ENCODE measurements at regions not wholly inside any gene's neighbourhood (a gene's known extent, or its start where the extent isn't known, plus 50 kb on each side); places are given as distances from the start of the nearest gene placed in this dataset.

DNA sequence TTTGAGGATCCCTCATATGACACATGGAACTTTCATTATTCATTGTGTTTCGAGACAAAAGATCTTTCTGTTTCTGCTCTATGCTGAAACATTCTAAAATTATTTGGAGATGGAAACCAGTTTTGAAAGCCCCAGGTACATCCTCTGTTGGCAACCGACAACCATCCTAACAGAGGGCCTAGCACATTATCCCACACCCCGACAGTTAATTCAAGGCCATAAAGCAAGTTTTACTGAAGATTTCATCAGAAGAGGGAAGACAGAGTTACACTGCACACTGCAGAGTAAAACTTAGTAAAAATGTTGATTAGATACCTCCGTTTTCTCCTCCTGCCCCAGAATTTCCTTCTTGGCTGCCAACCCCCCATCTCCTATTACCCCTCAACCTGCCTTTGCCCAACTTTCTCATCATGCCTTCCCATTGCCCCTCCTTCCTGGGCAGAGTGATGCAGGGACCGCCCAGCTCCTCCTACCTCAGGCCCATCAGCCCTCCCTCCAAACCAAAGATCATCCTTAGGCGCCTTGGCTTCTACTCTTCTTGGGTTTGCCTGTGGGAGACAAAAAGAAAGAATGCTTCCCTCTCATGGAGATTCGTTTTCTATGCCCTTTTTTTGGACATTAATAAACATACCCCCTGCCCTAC is 52.9 kb upstream of the CITED4 start:
- no TSS peak for BruUV-seq (replicated peaks)
- no peaks in the 10 kb centered on the region for H3K9me2 ChIP-seq (ENCODE audit: insufficient read depth, low read length)
- no peak overlapping the region for H3K27ac ChIP-seq (ENCODE audit: low read depth, low read length, poor library complexity, severe bottlenecking)
- no peaks in the 10 kb centered on the region for H4K20me1 ChIP-seq (ENCODE audit: insufficient read depth, low read length)
- ChIA-PET CTCF (ENCODE audit: unreplicated experiment) (no interaction called here), POLR2A (no interaction called here)
- no peak for DNase-seq (ENCODE audit: low spot score)
- no peak for TF ChIP-seq EZH2phosphoT487 (IDR thresholded peaks at IDR 0.05; ENCODE audit: borderline replicate concordance, low read depth, low read length)
- TF ChIP-seq, protein P1, sequence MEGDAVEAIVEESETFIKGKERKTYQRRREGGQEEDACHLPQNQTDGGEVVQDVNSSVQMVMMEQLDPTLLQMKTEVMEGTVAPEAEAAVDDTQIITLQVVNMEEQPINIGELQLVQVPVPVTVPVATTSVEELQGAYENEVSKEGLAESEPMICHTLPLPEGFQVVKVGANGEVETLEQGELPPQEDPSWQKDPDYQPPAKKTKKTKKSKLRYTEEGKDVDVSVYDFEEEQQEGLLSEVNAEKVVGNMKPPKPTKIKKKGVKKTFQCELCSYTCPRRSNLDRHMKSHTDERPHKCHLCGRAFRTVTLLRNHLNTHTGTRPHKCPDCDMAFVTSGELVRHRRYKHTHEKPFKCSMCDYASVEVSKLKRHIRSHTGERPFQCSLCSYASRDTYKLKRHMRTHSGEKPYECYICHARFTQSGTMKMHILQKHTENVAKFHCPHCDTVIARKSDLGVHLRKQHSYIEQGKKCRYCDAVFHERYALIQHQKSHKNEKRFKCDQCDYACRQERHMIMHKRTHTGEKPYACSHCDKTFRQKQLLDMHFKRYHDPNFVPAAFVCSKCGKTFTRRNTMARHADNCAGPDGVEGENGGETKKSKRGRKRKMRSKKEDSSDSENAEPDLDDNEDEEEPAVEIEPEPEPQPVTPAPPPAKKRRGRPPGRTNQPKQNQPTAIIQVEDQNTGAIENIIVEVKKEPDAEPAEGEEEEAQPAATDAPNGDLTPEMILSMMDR (conservative IDR thresholded peaks at IDR 0.05; ENCODE audit: low read length), result no peak
- H2AFZ ChIP-seq (ENCODE audit: low read length), result no peak overlapping the region
- H3K36me3 ChIP-seq (ENCODE audit: insufficient read depth, low read length), result no peaks in the 10 kb centered on the region
- H3K9me3 ChIP-seq (ENCODE audit: low read length), result no peaks in the 10 kb centered on the region
- no peaks in the 10 kb centered on the region for H3K79me2 ChIP-seq (ENCODE audit: insufficient read depth, low read depth, low read length)
- H3K4me3 ChIP-seq (ENCODE audit: low read depth, low read length, poor library complexity, severe bottlenecking), result no peak overlapping the region
- no peaks in the 10 kb centered on the region for H3K4me1 ChIP-seq (ENCODE audit: insufficient read depth, low read length, poor library complexity, severe bottlenecking)
- no peak overlapping the region for H3K4me2 ChIP-seq (ENCODE audit: low read length)
- intact Hi-C loops (cut with micrococcal nuclease; ENCODE audit: unreplicated experiment), result no loop called here

DNA sequence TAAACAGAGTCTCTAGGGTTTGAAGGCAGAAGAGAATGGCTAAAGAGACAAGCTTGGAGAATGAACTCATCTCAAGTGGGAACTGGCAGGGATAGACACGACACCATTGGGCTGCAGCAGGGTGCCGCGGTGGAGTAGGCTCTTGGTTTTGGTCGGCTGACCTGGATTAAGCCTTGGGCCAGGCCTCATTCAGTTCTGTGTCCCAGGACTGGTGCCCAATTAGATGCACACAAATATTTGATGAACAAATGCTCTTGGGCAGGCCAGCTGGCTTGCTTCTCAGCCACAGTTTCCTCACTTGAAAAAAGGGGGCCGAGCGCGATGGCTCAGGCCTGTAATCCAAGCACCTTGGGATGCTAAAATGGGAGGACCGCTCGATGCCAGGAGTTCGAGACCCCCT is 53.4 kb upstream of the CITED4 start:
- Histone ChIP-seq H4K20me1 (ENCODE audit: insufficient read depth, low read length) (no peaks in the 10 kb centered on the region), H3K4me3 (ENCODE audit: low read depth, low read length, poor library complexity, severe bottlenecking) (no peak overlapping the region), H3K9me3 (ENCODE audit: low read length) (no peaks in the 10 kb centered on the region), H2AFZ (ENCODE audit: low read length) (no peak overlapping the region), H3K4me2 (ENCODE audit: low read length) (no peak overlapping the region), H3K27ac (ENCODE audit: low read depth, low read length, poor library complexity, severe bottlenecking) (no peak overlapping the region), H3K36me3 (ENCODE audit: insufficient read depth, low read length) (no peaks in the 10 kb centered on the region), H3K4me1 (ENCODE audit: insufficient read depth, low read length, poor library complexity, severe bottlenecking) (no peaks in the 10 kb centered on the region), H3K9me2 (ENCODE audit: insufficient read depth, low read length) (no peaks in the 10 kb centered on the region), H3K79me2 (ENCODE audit: insufficient read depth, low read depth, low read length) (no peaks in the 10 kb centered on the region)
- BruUV-seq (replicated peaks), result no TSS peak
- DNase-seq (ENCODE audit: low spot score), result no peak
- no peak for TF ChIP-seq EZH2phosphoT487 (IDR thresholded peaks at IDR 0.05; ENCODE audit: borderline replicate concordance, low read depth, low read length)
- TF ChIP-seq, protein P1 (conservative IDR thresholded peaks at IDR 0.05; ENCODE audit: low read length), result no peak
- ChIA-PET POLR2A (no interaction called here), CTCF (ENCODE audit: unreplicated experiment) (no interaction called here)
- intact Hi-C loops (cut with micrococcal nuclease; ENCODE audit: unreplicated experiment), result no loop called here

DNA sequence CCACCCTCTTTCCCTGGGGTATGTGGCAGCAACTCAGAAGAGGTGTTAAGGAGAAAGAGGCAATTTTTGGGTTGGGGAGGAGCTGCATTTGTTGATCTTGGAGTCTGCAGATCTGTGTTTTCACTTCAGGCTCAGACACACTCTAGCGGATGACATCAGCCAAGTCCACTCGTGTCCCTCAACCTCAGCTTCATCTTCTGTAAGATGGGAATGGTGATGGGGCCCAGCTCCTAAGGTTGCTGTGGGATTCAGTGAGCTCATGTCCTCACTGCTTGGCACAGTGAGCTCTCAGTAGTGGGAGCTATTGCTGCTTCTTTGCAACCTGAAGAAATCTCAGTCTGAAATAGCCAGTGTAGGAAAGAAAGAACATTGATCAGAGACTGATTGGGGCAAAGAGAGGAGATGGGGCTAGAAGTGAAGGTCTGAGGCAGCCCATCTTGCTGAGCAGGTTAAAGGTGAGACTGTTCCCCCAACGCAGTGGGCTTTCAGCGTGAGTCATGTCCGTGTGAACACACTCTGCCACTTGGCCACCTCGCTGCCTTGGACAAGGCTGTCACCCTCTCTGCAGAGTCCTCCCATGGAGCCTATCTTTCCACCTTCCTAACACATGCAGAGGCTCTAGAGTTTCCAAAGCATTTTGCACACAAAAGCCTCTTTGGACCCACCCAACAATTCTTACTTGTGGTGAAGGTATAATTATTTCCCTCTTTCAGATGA is 56.0 kb upstream of the CITED4 start:
- H2AFZ ChIP-seq (ENCODE audit: low read length), result no peak overlapping the region
- no peak overlapping the region for H3K4me3 ChIP-seq (ENCODE audit: low read depth, low read length, poor library complexity, severe bottlenecking)
- TF ChIP-seq EZH2phosphoT487 (IDR thresholded peaks at IDR 0.05; ENCODE audit: borderline replicate concordance, low read depth, low read length), result no peak
- TF ChIP-seq, protein P1 (conservative IDR thresholded peaks at IDR 0.05; ENCODE audit: low read length), result no peak
- no peaks in the 10 kb centered on the region for H4K20me1 ChIP-seq (ENCODE audit: insufficient read depth, low read length)
- intact Hi-C loops (cut with micrococcal nuclease; ENCODE audit: unreplicated experiment), result no loop called here
- no peaks in the 10 kb centered on the region for H3K36me3 ChIP-seq (ENCODE audit: insufficient read depth, low read length)
- H3K9me2 ChIP-seq (ENCODE audit: insufficient read depth, low read length), result no peaks in the 10 kb centered on the region
- no TSS peak for BruUV-seq (replicated peaks)
- H3K27ac ChIP-seq (ENCODE audit: low read depth, low read length, poor library complexity, severe bottlenecking), result no peak overlapping the region
- no peaks in the 10 kb centered on the region for H3K79me2 ChIP-seq (ENCODE audit: insufficient read depth, low read depth, low read length)
- CTCF ChIA-PET (ENCODE audit: unreplicated experiment), result no interaction called here
- H3K9me3 ChIP-seq (ENCODE audit: low read length), result no peaks in the 10 kb centered on the region
- DNase-seq (ENCODE audit: low spot score), result no peak
- POLR2A ChIA-PET, result no interaction called here
- H3K4me2 ChIP-seq (ENCODE audit: low read length), result no peak overlapping the region
- no peaks in the 10 kb centered on the region for H3K4me1 ChIP-seq (ENCODE audit: insufficient read depth, low read length, poor library complexity, severe bottlenecking)

Measured in OCI-LY7 (cell line).